ENCODE measurements at regions not wholly inside any gene's neighbourhood (a gene's known extent, or its start where the extent isn't known, plus 50 kb on each side); places are given as distances from the start of the nearest gene placed in this dataset.

- DNase-seq (ENCODE audit: low read depth) = peak; percentile 40
- H3K4me3 ChIP-seq (ENCODE audit: control insufficient read depth, low read depth, low read length) = no peak overlapping the region
- no peak for TF ChIP-seq CTCF (conservative IDR thresholded peaks at IDR 0.05; ENCODE audit: control insufficient read depth, insufficient read depth, low read depth, low read length)
These were observed 261.5 kb downstream of the TRIB2 start for GRCh38 chr2:12978066-12978835.

- no peak for TF ChIP-seq CTCF (conservative IDR thresholded peaks at IDR 0.05; ENCODE audit: control insufficient read depth, insufficient read depth, low read depth, low read length)
- H3K4me3 ChIP-seq (ENCODE audit: control insufficient read depth, low read depth, low read length) = no peak overlapping the region
- DNase-seq (ENCODE audit: low read depth) = peak; percentile 4
These were observed 262.3 kb downstream of the TRIB2 start for GRCh38 chr2:12979066-12979465.

- no peak for TF ChIP-seq CTCF (conservative IDR thresholded peaks at IDR 0.05; ENCODE audit: control insufficient read depth, insufficient read depth, low read depth, low read length)
- no peak for DNase-seq (ENCODE audit: low read depth)
These were observed 264.1 kb downstream of the TRIB2 start for GRCh38 chr2:12980817-12981216.

GRCh38 chr2:12982149-12982584 lies 265.4 kb downstream of the TRIB2 start:
- H3K4me3 ChIP-seq (ENCODE audit: control insufficient read depth, low read depth, low read length) = no peak overlapping the region
- TF ChIP-seq CTCF (conservative IDR thresholded peaks at IDR 0.05; ENCODE audit: control insufficient read depth, insufficient read depth, low read depth, low read length) = no peak
- peak; percentile 80 for DNase-seq (ENCODE audit: low read depth)

More at GRCh38 chr2:12980817-12981216, 264.1 kb downstream of the TRIB2 start:
- H3K4me3 ChIP-seq (ENCODE audit: control insufficient read depth, low read depth, low read length) = no peak overlapping the region

- no peak for TF ChIP-seq CTCF (conservative IDR thresholded peaks at IDR 0.05; ENCODE audit: control insufficient read depth, insufficient read depth, low read depth, low read length)
- no peak for DNase-seq (ENCODE audit: low read depth)
- H3K4me3 ChIP-seq (ENCODE audit: control insufficient read depth, low read depth, low read length) = no peak overlapping the region
These were observed 270.5 kb downstream of the TRIB2 start for GRCh38 chr2:12987246-12987645.

- no peak for DNase-seq (ENCODE audit: low read depth)
- no peak for TF ChIP-seq CTCF (conservative IDR thresholded peaks at IDR 0.05; ENCODE audit: control insufficient read depth, insufficient read depth, low read depth, low read length)
- no peak overlapping the region for H3K4me3 ChIP-seq (ENCODE audit: control insufficient read depth, low read depth, low read length)
These were observed 271.5 kb downstream of the TRIB2 start for GRCh38 chr2:12988279-12988678.

Measured in fibroblast of mammary gland (primary cell).